AG04449 (cell line): ENCODE measurements at regions not wholly inside any gene's neighbourhood (a gene's known extent, or its start where the extent isn't known, plus 50 kb on each side); places are given as distances from the start of the nearest gene placed in this dataset.
"Not testable (repeated sequence)": the region's sequence is repeated elsewhere in the genome, so short reads cannot be mapped to it uniquely, and the experiment has no call there.

Experiments
- CTCF ChIA-PET: fragments of 350-600 bp; formaldehyde crosslinking; extraction: SDS; loops from one replicate; lab custom pipeline; 2021; ENCODE audit warnings: antibody characterized with exemption; lab: Yijun Ruan, JAX
- POLR2A ChIA-PET: fragments of 400-600, 350-600 bp; formaldehyde crosslinking; extraction: SDS; loops from one replicate; lab custom pipeline; 2020; ENCODE audit warnings: antibody characterized with exemption, inconsistent platforms; lab: Yijun Ruan, JAX
- DNase-seq: peaks from one replicate; pipeline ENCODE4 v3.0.0-alpha.2; 2010; ENCODE audit warnings: low read depth, low spot score
- H3K4me3 ChIP-seq: 2 replicates; pipeline ENCODE4 v1.5.1; 2011; ENCODE audit warnings: low read depth, mild to moderate bottlenecking, control low read depth, low read length
- TF ChIP-seq, protein P1 (sequence below): IDR thresholded peaks from one replicate; pipeline ENCODE4 v1.5.1; 2011; ENCODE audit warnings: mild to moderate bottlenecking, moderate library complexity, low read length, control low read depth, inconsistent platforms; ENCODE audit not compliant: insufficient read depth; ENCODE audit errors: missing control alignments

DNA sequence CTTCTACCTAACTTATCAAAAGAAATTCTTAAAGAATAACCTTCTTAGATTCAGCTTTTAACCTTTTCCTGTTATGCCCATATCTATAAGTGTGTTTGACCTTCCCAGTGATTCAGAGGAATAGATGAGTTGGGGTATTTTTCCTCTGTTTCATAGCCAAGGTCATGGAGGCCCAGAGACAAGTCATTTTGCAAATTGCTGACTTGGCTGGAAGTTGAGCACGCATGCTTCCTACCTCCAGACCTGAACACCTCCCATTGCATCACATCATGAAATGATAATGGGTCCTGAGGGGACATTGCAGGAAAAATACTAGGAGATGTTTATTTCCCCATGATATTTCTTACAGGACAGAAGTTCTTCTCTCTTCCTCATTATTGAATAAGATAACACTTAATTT lies 158.6 kb upstream of the LMCD1 start:
- no peak overlapping the region for H3K4me3 ChIP-seq
- ChIA-PET CTCF (interaction anchor here (1.2 to 1.4 kb wide), 2 partner anchors 41 to 74 kb away, joined by 3 to 7 read pairs; no protein-coding TSS in a partner anchor), POLR2A (no interaction called here)
- TF ChIP-seq, protein P1, sequence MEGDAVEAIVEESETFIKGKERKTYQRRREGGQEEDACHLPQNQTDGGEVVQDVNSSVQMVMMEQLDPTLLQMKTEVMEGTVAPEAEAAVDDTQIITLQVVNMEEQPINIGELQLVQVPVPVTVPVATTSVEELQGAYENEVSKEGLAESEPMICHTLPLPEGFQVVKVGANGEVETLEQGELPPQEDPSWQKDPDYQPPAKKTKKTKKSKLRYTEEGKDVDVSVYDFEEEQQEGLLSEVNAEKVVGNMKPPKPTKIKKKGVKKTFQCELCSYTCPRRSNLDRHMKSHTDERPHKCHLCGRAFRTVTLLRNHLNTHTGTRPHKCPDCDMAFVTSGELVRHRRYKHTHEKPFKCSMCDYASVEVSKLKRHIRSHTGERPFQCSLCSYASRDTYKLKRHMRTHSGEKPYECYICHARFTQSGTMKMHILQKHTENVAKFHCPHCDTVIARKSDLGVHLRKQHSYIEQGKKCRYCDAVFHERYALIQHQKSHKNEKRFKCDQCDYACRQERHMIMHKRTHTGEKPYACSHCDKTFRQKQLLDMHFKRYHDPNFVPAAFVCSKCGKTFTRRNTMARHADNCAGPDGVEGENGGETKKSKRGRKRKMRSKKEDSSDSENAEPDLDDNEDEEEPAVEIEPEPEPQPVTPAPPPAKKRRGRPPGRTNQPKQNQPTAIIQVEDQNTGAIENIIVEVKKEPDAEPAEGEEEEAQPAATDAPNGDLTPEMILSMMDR, result no peak
- DNase-seq, result no peak

DNA sequence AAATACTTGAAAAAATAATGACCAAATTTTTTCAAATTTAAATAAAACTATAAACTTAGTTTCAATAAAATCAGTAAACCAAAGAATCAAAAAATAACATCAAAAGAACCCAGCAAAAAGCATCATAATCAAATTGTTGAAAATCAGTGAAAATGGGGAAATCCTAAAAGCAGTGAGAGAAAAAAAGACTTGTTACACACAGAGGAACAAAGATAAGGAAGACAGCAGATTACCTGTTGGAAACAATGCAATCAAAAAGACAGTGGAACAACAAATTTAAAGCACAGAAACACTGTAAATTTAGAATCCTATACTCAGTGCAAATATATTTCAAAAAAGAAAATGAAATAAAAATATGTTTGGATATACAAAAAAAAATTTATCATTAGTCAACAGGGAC lies 156.2 kb upstream of the LMCD1 start:
- ChIA-PET POLR2A (no interaction called here), CTCF (no interaction called here)
- no peak overlapping the region for H3K4me3 ChIP-seq
- DNase-seq, result no peak
- TF ChIP-seq, protein P1, result no peak

GRCh38 chr3:8348076-8348475 lies 153.5 kb upstream of the LMCD1 start:
- CTCF ChIA-PET, result no interaction called here
- H3K4me3 ChIP-seq, result no peak overlapping the region
- POLR2A ChIA-PET, result no interaction called here
- no peak for DNase-seq
- TF ChIP-seq, protein P1, result no peak

DNA sequence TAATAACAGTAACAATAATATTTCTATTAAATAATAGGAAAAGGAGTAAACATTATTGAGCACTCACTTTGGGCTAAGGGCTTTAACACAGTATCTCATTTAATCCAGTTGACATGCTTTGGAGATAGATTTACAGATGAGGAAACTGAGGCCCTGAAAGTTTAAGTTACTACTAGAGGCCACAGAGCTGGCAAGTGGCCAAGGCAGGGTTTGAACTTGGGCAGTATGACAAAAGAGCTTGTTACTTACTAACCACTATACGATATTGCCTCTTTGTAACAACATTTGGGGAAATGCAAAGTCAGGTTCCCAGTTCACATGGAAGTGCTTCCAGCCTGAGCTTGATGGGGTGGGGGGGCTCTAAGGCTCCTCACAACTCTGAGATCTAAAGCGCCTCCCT lies 149.1 kb upstream of the LMCD1 start:
- POLR2A ChIA-PET, result no interaction called here
- CTCF ChIA-PET, result no interaction called here
- TF ChIP-seq, protein P1, result no peak
- DNase-seq, result no peak
- H3K4me3 ChIP-seq, result no peak overlapping the region

DNA sequence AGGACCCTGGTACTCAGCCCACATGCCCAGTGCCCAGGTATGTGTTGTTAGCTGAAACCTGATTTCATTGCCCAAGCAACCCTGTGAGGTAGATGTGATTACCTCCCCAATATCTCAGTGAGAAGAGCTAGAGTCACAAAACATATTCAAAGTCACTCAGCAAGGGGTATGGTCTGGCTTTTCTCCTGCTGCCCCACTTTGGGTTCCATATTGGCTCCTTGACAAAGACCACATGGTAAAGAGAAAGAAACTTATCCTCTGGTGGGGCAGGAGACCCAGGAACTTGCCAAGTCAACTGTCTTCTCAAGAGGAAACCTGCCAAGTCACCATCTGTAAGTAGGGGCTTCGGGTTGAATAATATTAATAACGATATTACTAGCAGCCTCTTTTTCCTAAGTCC lies 148.3 kb upstream of the LMCD1 start:
- no peak overlapping the region for H3K4me3 ChIP-seq
- TF ChIP-seq, protein P1, result no peak
- POLR2A ChIA-PET, result no interaction called here
- CTCF ChIA-PET, result no interaction called here
- no peak for DNase-seq

GRCh38 chr3:8355346-8355745 lies 146.3 kb upstream of the LMCD1 start:
- TF ChIP-seq, protein P1, result no peak
- no peak for DNase-seq
- CTCF ChIA-PET, result interaction anchor here (0.9 kb wide), 1 partner anchor 31 kb away, joined by 4 read pairs; no protein-coding TSS in a partner anchor
- POLR2A ChIA-PET, result no interaction called here
- H3K4me3 ChIP-seq, result no peak overlapping the region

GRCh38 chr3:8356066-8356465 lies 145.6 kb upstream of the LMCD1 start:
- CTCF ChIA-PET, DNase-seq, POLR2A ChIA-PET, H3K4me3 ChIP-seq: not testable (repeated sequence)
